IMR-90 (cell line): ENCODE measurements at regions not wholly inside any gene's neighbourhood (a gene's known extent, or its start where the extent isn't known, plus 50 kb on each side); places are given as distances from the start of the nearest gene placed in this dataset.
A peak's percentile ranks its signal among the peaks of the same experiment; 100 is the strongest.

Experiments
- ATAC-seq: fragments of 200-7000 bp; cut with Tn5 transposase; 2 replicates; pipeline ENCODE4 v1.9.1; 2020; ENCODE audit warnings: low read depth, mild to moderate bottlenecking, moderate library complexity
- BruUV-seq: library from RNA; stranded (reverse); fragments of 400-500 nt; replicated peaks from 2 replicates; lab custom pipeline; 2021; lab: Mats Ljungman, UMichigan
- CTCF ChIA-PET: fragments of 300-600 bp; formaldehyde crosslinking; extraction: SDS; loops from one replicate; lab custom pipeline; 2021; ENCODE audit warnings: antibody characterized with exemption; lab: Yijun Ruan, JAX
- POLR2A ChIA-PET: fragments of 300-600 bp; sonication (Branson Sonifier 250); formaldehyde crosslinking; loops from one replicate; lab custom pipeline; 2022; ENCODE audit warnings: antibody characterized with exemption; ENCODE audit not compliant: unreplicated experiment; lab: Charles Lee
- DNase-seq: peaks from one replicate; pipeline ENCODE4 v3.0.0; 2013
- H2AFZ ChIP-seq: replicated peaks from 2 replicates; pipeline ENCODE3; 2013; ENCODE audit warnings: low read length, mild to moderate bottlenecking; ENCODE audit not compliant: poor library complexity
- H2AK5ac ChIP-seq: 2 replicates; pipeline ENCODE4 v1.6.1; 2013; ENCODE audit warnings: low read depth, low read length, inconsistent platforms
- H2AK9ac ChIP-seq: replicated peaks from 2 replicates; pipeline ENCODE3; 2013; ENCODE audit warnings: mild to moderate bottlenecking, low read depth, low read length, moderate library complexity; ENCODE audit not compliant: poor library complexity
- H2BK120ac ChIP-seq: 2 replicates; pipeline ENCODE4 v1.6.1; 2013; ENCODE audit warnings: low read depth, low read length, inconsistent platforms
- H2BK15ac ChIP-seq: 3 replicates; pipeline ENCODE4 v1.6.1; 2013; ENCODE audit warnings: low read depth, low read length, inconsistent platforms
- H2BK20ac ChIP-seq: 2 replicates; pipeline ENCODE4 v1.6.1; 2013; ENCODE audit warnings: low read depth, mild to moderate bottlenecking, inconsistent platforms, low read length, moderate library complexity
- H2BK5ac ChIP-seq: 2 replicates; pipeline ENCODE4 v1.6.1; 2013; ENCODE audit warnings: mild to moderate bottlenecking, low read depth, low read length, inconsistent platforms; ENCODE audit not compliant: poor library complexity, severe bottlenecking
- H3K14ac ChIP-seq: replicated peaks from 2 replicates; pipeline ENCODE4 v1.6.1; 2013; ENCODE audit warnings: low read depth, low read length, inconsistent platforms
- H3K18ac ChIP-seq: 2 replicates; pipeline ENCODE4 v1.6.1; 2013; ENCODE audit warnings: low read depth, low read length, control low read depth
- H3K23ac ChIP-seq: 2 replicates; pipeline ENCODE4 v1.6.1; 2013; ENCODE audit warnings: low read depth, low read length, inconsistent platforms
- H3K27ac ChIP-seq: 2 replicates; pipeline ENCODE4 v1.5.1; 2013; ENCODE audit warnings: mild to moderate bottlenecking, control low read depth, low read length; ENCODE audit not compliant: insufficient read depth
- H3K27me3 ChIP-seq: 2 replicates; pipeline ENCODE4 v1.6.1; 2013; ENCODE audit warnings: low read length; ENCODE audit not compliant: control insufficient read depth, insufficient read depth
- H3K36me3 ChIP-seq: 2 replicates; pipeline ENCODE4 v1.6.1; 2013; ENCODE audit warnings: low read length, mixed read lengths; ENCODE audit not compliant: control insufficient read depth, insufficient read depth
- H3K4ac ChIP-seq: 2 replicates; pipeline ENCODE4 v1.6.1; 2013; ENCODE audit warnings: low read depth, low read length, inconsistent platforms
- H3K4me1 ChIP-seq: 2 replicates; pipeline ENCODE4 v1.6.1; 2013; ENCODE audit warnings: low read length, mixed read lengths; ENCODE audit not compliant: control insufficient read depth, insufficient read depth
- H3K4me2 ChIP-seq: 2 replicates; pipeline ENCODE4 v1.6.1; 2013; ENCODE audit warnings: low read depth, mild to moderate bottlenecking, control low read depth, low read length, moderate library complexity
- H3K4me3 ChIP-seq: 2 replicates; pipeline ENCODE4 v1.5.1; 2013; ENCODE audit warnings: low read depth, mild to moderate bottlenecking, control low read depth, low read length, moderate library complexity; ENCODE audit not compliant: insufficient read depth
- H3K56ac ChIP-seq: 2 replicates; pipeline ENCODE4 v1.6.1; 2013; ENCODE audit warnings: low read length, inconsistent platforms; ENCODE audit not compliant: insufficient read depth; ENCODE audit errors: extremely low read depth
- H3K79me1 ChIP-seq, 2 experiments: 2 replicates each; pipeline ENCODE4 v1.6.1; 2013; ENCODE audit warnings: low read length in 2 of 2, inconsistent platforms in 1 of 2, low read depth in 1 of 2
- H3K9ac ChIP-seq: 2 replicates; pipeline ENCODE4 v1.6.1; 2013; ENCODE audit warnings: low read depth, low read length, control low read depth
- H3K9me1 ChIP-seq: 2 replicates; pipeline ENCODE4 v1.6.1; 2013; ENCODE audit warnings: low read length, inconsistent platforms; ENCODE audit not compliant: insufficient read depth
- H3K9me3 ChIP-seq: 2 replicates; pipeline ENCODE4 v1.6.1; 2013; ENCODE audit warnings: low read length; ENCODE audit not compliant: control insufficient read depth, insufficient read depth
- H4K20me1 ChIP-seq: 2 replicates; pipeline ENCODE4 v1.6.1; 2013; ENCODE audit warnings: low read length, inconsistent platforms; ENCODE audit not compliant: insufficient read depth
- H4K5ac ChIP-seq: 2 replicates; pipeline ENCODE4 v1.6.1; 2013; ENCODE audit warnings: mild to moderate bottlenecking, low read depth, low read length, control low read depth
- H4K8ac ChIP-seq, 2 experiments: 2 replicates each; pipeline ENCODE4 v1.6.1; 2013; ENCODE audit warnings: low read depth in 2 of 2, low read length in 2 of 2, control low read depth in 1 of 2, inconsistent platforms in 1 of 2
- H4K91ac ChIP-seq: 2 replicates; pipeline ENCODE4 v1.6.1; 2013; ENCODE audit warnings: low read depth, low read length, inconsistent platforms; ENCODE audit not compliant: insufficient read depth
- BHLHE40 ChIP-seq: fragments of 150-350 bp; IDR thresholded peaks from 2 replicates; pipeline ENCODE4 v1.6.1; 2016; ENCODE audit warnings: mild to moderate bottlenecking, low read depth, low read length
- CEBPB ChIP-seq: IDR thresholded peaks from 2 replicates; pipeline ENCODE4 v1.6.1; 2012; ENCODE audit warnings: low read depth, low read length, improper control_type of control experiment
- FOS ChIP-seq: fragments of 150-350 bp; IDR thresholded peaks from 2 replicates; pipeline ENCODE4 v1.6.1; 2016; ENCODE audit warnings: low read depth, low read length
- MAFK ChIP-seq: IDR thresholded peaks from 2 replicates; pipeline ENCODE4 v1.6.1; 2012; ENCODE audit warnings: low read depth, low read length, improper control_type of control experiment
- MAZ ChIP-seq: IDR thresholded peaks from 2 replicates; pipeline ENCODE4 v1.6.1; 2012; ENCODE audit warnings: low read depth, mild to moderate bottlenecking, low read length, improper control_type of control experiment, moderate library complexity, borderline replicate concordance
- MXI1 ChIP-seq: IDR thresholded peaks from 2 replicates; pipeline ENCODE4 v1.6.1; 2012; ENCODE audit warnings: low read depth, mild to moderate bottlenecking, low read length, moderate library complexity, borderline replicate concordance
- NFE2L2 ChIP-seq: fragments of 150-350 bp; IDR thresholded peaks from 2 replicates; pipeline ENCODE4 v1.6.1; 2016; ENCODE audit warnings: low read depth, mild to moderate bottlenecking, low read length
- POLR2A ChIP-seq: IDR thresholded peaks from 2 replicates; pipeline ENCODE4 v1.6.1; 2012; ENCODE audit warnings: mild to moderate bottlenecking, low read depth, low read length
- RAD21 ChIP-seq: IDR thresholded peaks from 2 replicates; pipeline ENCODE4 v1.6.1; 2012; ENCODE audit warnings: low read length, improper control_type of control experiment
- RCOR1 ChIP-seq: IDR thresholded peaks from 2 replicates; pipeline ENCODE4 v1.6.1; 2012; ENCODE audit warnings: mild to moderate bottlenecking, low read length, improper control_type of control experiment; ENCODE audit not compliant: insufficient replicate concordance
- RFX5 ChIP-seq: IDR thresholded peaks from 2 replicates; pipeline ENCODE4 v1.8.0; 2012; ENCODE audit warnings: low read depth, mild to moderate bottlenecking, low read length, moderate library complexity
- WGBS, 2 experiments: methylation state at CpG; one replicate each; pipeline versions ENCODE4 v1.1.5 to v1.1.7; 2013; ENCODE audit warnings: missing lambda C conversion rate in 2 of 2; ENCODE audit not compliant: insufficient read length in 1 of 2; ENCODE audit errors: extremely low coverage in 2 of 2; 5-methylcytosine and 5-hydroxymethylcytosine counted together
- dilution Hi-C: fragments of 300-500 bp; cut with HindIII; formaldehyde crosslinking; loops from one replicate; pipeline ENCODE4 v1.14.3; 2018; ENCODE audit warnings: low sequenced_read_pairs; ENCODE audit not compliant: unreplicated experiment
- in situ Hi-C: fragments of 300-500 bp; cut with MboI; formaldehyde crosslinking; loops from 3 replicates; pipeline ENCODE4 v1.14.3; 2019; ENCODE audit warnings: low sequenced_read_pairs, inconsistent platforms, mixed read lengths
- intact Hi-C: fragments of 100-400 bp; cut with micrococcal nuclease; formaldehyde crosslinking; loops from 2 replicates; pipeline ENCODE4 v1.10.0; 2022
- TF ChIP-seq, protein P1 (sequence below): conservative IDR thresholded peaks from 2 replicates; pipeline ENCODE4 v1.5.1; 2012; ENCODE audit warnings: mild to moderate bottlenecking, low read depth, low read length, improper control_type of control experiment
- TF ChIP-seq, protein P2 (sequence below): fragments of 150-350 bp; IDR thresholded peaks from 2 replicates; pipeline ENCODE4 v1.6.1; 2017; ENCODE audit warnings: mild to moderate bottlenecking, antibody characterized with exemption, low read length, low read depth
- TF ChIP-seq, protein P3 (sequence below): fragments of 150-350 bp; IDR thresholded peaks from 2 replicates; pipeline ENCODE4 v1.6.1; 2016; ENCODE audit warnings: low read depth, mild to moderate bottlenecking, low read length, moderate library complexity, borderline replicate concordance

DNA sequence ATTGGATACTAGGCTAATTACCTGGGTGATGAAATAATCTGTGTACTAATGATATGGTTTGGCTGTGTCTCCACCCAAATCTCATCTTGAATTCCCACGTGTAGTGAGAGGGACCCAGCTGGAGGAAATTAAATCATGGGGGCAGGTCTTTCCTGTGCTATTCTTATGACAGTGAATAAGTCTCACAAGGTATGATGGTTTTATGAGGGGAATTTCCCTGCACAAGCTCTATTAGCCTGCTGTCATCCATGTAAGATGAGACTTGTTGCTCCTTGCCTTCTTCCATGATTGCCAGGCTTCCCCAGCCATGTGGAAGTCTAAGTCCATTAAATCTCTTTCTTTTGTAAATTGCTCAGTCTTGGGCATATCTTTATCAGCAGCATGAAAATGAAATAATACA, 394.1 kb upstream of the SYT4 start:
- no peak overlapping the region for H2AK5ac ChIP-seq
- H3K4me3 ChIP-seq: no peak overlapping the region
- ATAC-seq (no peak), DNase-seq (peak; percentile 18)
- no peak overlapping the region for H2BK15ac ChIP-seq
- H3K18ac ChIP-seq: no peak overlapping the region
- H3K23ac ChIP-seq: no peak overlapping the region
- no peak overlapping the region for H4K91ac ChIP-seq
- H2BK5ac ChIP-seq: no peak overlapping the region
- no peaks in the 10 kb centered on the region for H3K27me3 ChIP-seq
- H4K8ac ChIP-seq: no peak overlapping the region
- intact Hi-C loops (no loop called here), dilution Hi-C loops (no loop called here), in situ Hi-C loops (no loop called here)
- H3K9me1 ChIP-seq: no peaks in the 10 kb centered on the region
- H2BK20ac ChIP-seq: no peak overlapping the region
- H2BK120ac ChIP-seq: no peak overlapping the region
- H2AK9ac ChIP-seq: no peak overlapping the region
- ChIA-PET CTCF (no interaction called here), POLR2A (no interaction called here)
- no peaks in the 10 kb centered on the region for H4K20me1 ChIP-seq
- no CpG with 5 or more reads among the region's 1 CpG for WGBS, 2 experiments
- H3K36me3 ChIP-seq: no peaks in the 10 kb centered on the region
- no peaks in the 10 kb centered on the region for H3K4me1 ChIP-seq
- H3K27ac ChIP-seq: no peak overlapping the region
- no TSS peak for BruUV-seq
- H3K4me2 ChIP-seq: no peak overlapping the region
- no peak overlapping the region for H4K5ac ChIP-seq
- H3K4ac ChIP-seq: no peak overlapping the region
- no peak overlapping the region for H3K9ac ChIP-seq
- H2AFZ ChIP-seq: no peak overlapping the region
- H3K79me1 ChIP-seq: no peaks in the 10 kb centered on the region
- H3K14ac ChIP-seq: no peak overlapping the region
- TF ChIP-seq RAD21 (no peak), MXI1 (no peak), CEBPB (no peak), RFX5 (no peak), POLR2A (no peak), MAZ (no peak), MAFK (no peak), RCOR1 (no peak), BHLHE40 (no peak), FOS (no peak), NFE2L2 (no peak)
- TF ChIP-seq, protein P1, sequence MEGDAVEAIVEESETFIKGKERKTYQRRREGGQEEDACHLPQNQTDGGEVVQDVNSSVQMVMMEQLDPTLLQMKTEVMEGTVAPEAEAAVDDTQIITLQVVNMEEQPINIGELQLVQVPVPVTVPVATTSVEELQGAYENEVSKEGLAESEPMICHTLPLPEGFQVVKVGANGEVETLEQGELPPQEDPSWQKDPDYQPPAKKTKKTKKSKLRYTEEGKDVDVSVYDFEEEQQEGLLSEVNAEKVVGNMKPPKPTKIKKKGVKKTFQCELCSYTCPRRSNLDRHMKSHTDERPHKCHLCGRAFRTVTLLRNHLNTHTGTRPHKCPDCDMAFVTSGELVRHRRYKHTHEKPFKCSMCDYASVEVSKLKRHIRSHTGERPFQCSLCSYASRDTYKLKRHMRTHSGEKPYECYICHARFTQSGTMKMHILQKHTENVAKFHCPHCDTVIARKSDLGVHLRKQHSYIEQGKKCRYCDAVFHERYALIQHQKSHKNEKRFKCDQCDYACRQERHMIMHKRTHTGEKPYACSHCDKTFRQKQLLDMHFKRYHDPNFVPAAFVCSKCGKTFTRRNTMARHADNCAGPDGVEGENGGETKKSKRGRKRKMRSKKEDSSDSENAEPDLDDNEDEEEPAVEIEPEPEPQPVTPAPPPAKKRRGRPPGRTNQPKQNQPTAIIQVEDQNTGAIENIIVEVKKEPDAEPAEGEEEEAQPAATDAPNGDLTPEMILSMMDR: no peak
- TF ChIP-seq, protein P2, sequence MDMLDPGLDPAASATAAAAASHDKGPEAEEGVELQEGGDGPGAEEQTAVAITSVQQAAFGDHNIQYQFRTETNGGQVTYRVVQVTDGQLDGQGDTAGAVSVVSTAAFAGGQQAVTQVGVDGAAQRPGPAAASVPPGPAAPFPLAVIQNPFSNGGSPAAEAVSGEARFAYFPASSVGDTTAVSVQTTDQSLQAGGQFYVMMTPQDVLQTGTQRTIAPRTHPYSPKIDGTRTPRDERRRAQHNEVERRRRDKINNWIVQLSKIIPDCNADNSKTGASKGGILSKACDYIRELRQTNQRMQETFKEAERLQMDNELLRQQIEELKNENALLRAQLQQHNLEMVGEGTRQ: no peak
- TF ChIP-seq, protein P3, sequence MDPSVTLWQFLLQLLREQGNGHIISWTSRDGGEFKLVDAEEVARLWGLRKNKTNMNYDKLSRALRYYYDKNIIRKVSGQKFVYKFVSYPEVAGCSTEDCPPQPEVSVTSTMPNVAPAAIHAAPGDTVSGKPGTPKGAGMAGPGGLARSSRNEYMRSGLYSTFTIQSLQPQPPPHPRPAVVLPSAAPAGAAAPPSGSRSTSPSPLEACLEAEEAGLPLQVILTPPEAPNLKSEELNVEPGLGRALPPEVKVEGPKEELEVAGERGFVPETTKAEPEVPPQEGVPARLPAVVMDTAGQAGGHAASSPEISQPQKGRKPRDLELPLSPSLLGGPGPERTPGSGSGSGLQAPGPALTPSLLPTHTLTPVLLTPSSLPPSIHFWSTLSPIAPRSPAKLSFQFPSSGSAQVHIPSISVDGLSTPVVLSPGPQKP: no peak
- no peak overlapping the region for H3K56ac ChIP-seq
- no peaks in the 10 kb centered on the region for H3K9me3 ChIP-seq
